GM13976 (cell line): ENCODE measurements at regions not wholly inside any gene's neighbourhood (a gene's known extent, or its start where the extent isn't known, plus 50 kb on each side); places are given as distances from the start of the nearest gene placed in this dataset.

Source experiments
- DNase-seq: peaks from one replicate; pipeline ENCODE4 v3.0.0; 2012; ENCODE audit warnings: low spot score
- in situ Hi-C: fragments of 300-500 bp; cut with MboI; formaldehyde crosslinking; loops from one replicate; pipeline ENCODE4 v1.12.0; 2022; ENCODE audit warnings: low sequenced_read_pairs, mixed read lengths, inconsistent platforms; ENCODE audit not compliant: unreplicated experiment
- TF ChIP-seq, protein P1 (sequence below): IDR thresholded peaks from 2 replicates; pipeline ENCODE4 v1.5.1; 2012; ENCODE audit warnings: borderline replicate concordance, mild to moderate bottlenecking; ENCODE audit not compliant: insufficient read depth; ENCODE audit errors: extremely low read depth, missing control alignments, control extremely low read depth

DNA sequence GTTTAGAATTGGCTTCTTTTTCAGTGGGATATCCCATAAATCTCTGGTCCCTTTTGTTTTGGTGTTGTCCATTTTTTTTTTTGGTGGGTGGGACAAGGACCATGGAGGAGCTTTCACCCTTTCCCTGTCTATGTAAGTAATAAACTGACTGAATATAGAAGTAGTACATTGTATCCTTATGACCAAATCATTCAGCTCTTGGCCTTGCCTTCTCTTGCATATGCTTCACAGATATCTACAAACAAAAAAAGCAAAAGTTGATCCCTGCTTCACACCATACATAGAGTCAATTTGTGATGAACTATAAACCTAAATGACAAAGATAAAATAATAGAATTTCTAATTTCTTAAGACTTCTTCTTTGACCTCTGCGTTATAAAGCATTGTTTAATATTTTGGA is 59.8 kb downstream of the SIX1 start:
- TF ChIP-seq, protein P1, sequence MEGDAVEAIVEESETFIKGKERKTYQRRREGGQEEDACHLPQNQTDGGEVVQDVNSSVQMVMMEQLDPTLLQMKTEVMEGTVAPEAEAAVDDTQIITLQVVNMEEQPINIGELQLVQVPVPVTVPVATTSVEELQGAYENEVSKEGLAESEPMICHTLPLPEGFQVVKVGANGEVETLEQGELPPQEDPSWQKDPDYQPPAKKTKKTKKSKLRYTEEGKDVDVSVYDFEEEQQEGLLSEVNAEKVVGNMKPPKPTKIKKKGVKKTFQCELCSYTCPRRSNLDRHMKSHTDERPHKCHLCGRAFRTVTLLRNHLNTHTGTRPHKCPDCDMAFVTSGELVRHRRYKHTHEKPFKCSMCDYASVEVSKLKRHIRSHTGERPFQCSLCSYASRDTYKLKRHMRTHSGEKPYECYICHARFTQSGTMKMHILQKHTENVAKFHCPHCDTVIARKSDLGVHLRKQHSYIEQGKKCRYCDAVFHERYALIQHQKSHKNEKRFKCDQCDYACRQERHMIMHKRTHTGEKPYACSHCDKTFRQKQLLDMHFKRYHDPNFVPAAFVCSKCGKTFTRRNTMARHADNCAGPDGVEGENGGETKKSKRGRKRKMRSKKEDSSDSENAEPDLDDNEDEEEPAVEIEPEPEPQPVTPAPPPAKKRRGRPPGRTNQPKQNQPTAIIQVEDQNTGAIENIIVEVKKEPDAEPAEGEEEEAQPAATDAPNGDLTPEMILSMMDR: no peak
- in situ Hi-C loops: no loop called here

GRCh38 chr14:60590991-60591414 is 58.3 kb downstream of the SIX1 start:
- in situ Hi-C loops: no loop called here
- TF ChIP-seq, protein P1: no peak
- no peak for DNase-seq

More for the DNA sequence above, 59.8 kb downstream of the SIX1 start:
- DNase-seq: no peak
